HCT116 (cell line): ENCODE measurements at regions not wholly inside any gene's neighbourhood (a gene's known extent, or its start where the extent isn't known, plus 50 kb on each side); places are given as distances from the start of the nearest gene placed in this dataset.

Experiments
- CEBPB ChIP-seq: IDR thresholded peaks from 2 replicates; pipeline ENCODE4 v1.6.1; 2012; ENCODE audit warnings: low read depth
- CTCF ChIP-seq, 3 experiments: fragments of 200-600 bp in 1 of 3; sonication (generic) in 1 of 3; IDR thresholded peaks in 2 of 3; conservative IDR thresholded peaks in 1 of 3; 2 replicates each; pipeline ENCODE4 v1.5.1; 2012 to 2017; ENCODE audit warnings: low read depth in 2 of 3, low read length in 2 of 3, antibody characterized with exemption in 1 of 3, borderline replicate concordance in 1 of 3, control low read depth in 1 of 3, mild to moderate bottlenecking in 1 of 3, mixed read lengths in 1 of 3, mixed run types in 1 of 3, moderate library complexity in 1 of 3; ENCODE audit not compliant: insufficient read depth in 1 of 3
- ELF1 ChIP-seq: IDR thresholded peaks from 2 replicates; pipeline ENCODE4 v1.6.1; 2012; ENCODE audit warnings: low read depth, borderline replicate concordance
- EZH2 ChIP-seq: fragments of 200-600 bp; sonication (generic); IDR thresholded peaks from 2 replicates; pipeline ENCODE4 v1.6.1; 2017; ENCODE audit warnings: antibody characterized with exemption, mixed run types
- JUND ChIP-seq: IDR thresholded peaks from 2 replicates; pipeline ENCODE4 v1.6.1; 2012
- MAX ChIP-seq: IDR thresholded peaks from 2 replicates; pipeline ENCODE4 v1.6.1; 2012
- POLR2AphosphoS5 ChIP-seq: IDR thresholded peaks from 2 replicates; pipeline ENCODE4 v1.6.1; 2011; ENCODE audit warnings: mild to moderate bottlenecking, low read depth, low read length, moderate library complexity
- SIN3A ChIP-seq: IDR thresholded peaks from 2 replicates; pipeline ENCODE4 v1.6.1; 2012; ENCODE audit warnings: low read depth
- ZNF274 ChIP-seq: fragments of 200-500 bp; sonication (Bioruptor generic); IDR thresholded peaks from 2 replicates; pipeline ENCODE4 v1.6.1; 2014; ENCODE audit warnings: mild to moderate bottlenecking, low read depth, low read length, inconsistent platforms

- TF ChIP-seq MAX (no peak), CTCF (IDR thresholded peaks at IDR 0.05 in 2 of 3, conservative IDR thresholded peaks at IDR 0.05 in 1 of 3; ENCODE audit: borderline replicate concordance in 1 of 3, insufficient read depth in 1 of 3, low read depth in 2 of 3, low read length in 2 of 3) (no peak), SIN3A (no peak), ELF1 (no peak), JUND (no peak), ZNF274 (no peak), POLR2AphosphoS5 (no peak), CEBPB (no peak), EZH2 (no peak)
These were observed 152.2 kb downstream of the HNMT start for GRCh38 chr2:138116456-138116855.
